Liver (tissue), 8 donors: ENCODE measurements at regions not wholly inside any gene's neighbourhood (a gene's known extent, or its start where the extent isn't known, plus 50 kb on each side); places are given as distances from the start of the nearest gene placed in this dataset.
A peak's percentile ranks its signal among the peaks of the same experiment; 100 is the strongest.

Experiments
- DNase-seq: peaks from one replicate; pipeline ENCODE4 v3.0.0-alpha.2; 2017; ENCODE audit warnings: low spot score
- H3K27ac ChIP-seq, 2 donors: one replicate each; pipeline ENCODE4 v1.7.0; 2013; ENCODE audit warnings: inconsistent platforms in 2 of 2, low read length in 2 of 2, control low read depth in 1 of 2, low read depth in 1 of 2, mild to moderate bottlenecking in 1 of 2
- H3K27me3 ChIP-seq, 4 donors: one replicate each; pipeline versions ENCODE4 v1.6.1 to v1.7.0; 2013; ENCODE audit warnings: low read length in 3 of 4, inconsistent platforms in 1 of 4, mild to moderate bottlenecking in 1 of 4, moderate library complexity in 1 of 4; ENCODE audit not compliant: control insufficient read depth in 4 of 4, insufficient read depth in 4 of 4
- H3K36me3 ChIP-seq, 4 donors: one replicate each; pipeline versions ENCODE4 v1.6.1 to v1.7.0; 2013; ENCODE audit warnings: low read length in 3 of 4, mild to moderate bottlenecking in 3 of 4, low read depth in 1 of 4, moderate library complexity in 1 of 4; ENCODE audit not compliant: control insufficient read depth in 4 of 4, insufficient read depth in 3 of 4
- H3K4me1 ChIP-seq, 4 donors: one replicate each; pipeline versions ENCODE4 v1.6.1 to v1.7.0; 2013; ENCODE audit warnings: low read length in 3 of 4, mild to moderate bottlenecking in 3 of 4, moderate library complexity in 1 of 4; ENCODE audit not compliant: control insufficient read depth in 4 of 4, insufficient read depth in 4 of 4
- H3K4me3 ChIP-seq, 3 donors: one replicate each; pipeline versions ENCODE4 v1.6.1 to v1.7.0; 2013; ENCODE audit warnings: low read length in 3 of 3, control low read depth in 1 of 3, low read depth in 1 of 3, mild to moderate bottlenecking in 1 of 3
- H3K9ac ChIP-seq, 2 donors: one replicate each; pipeline ENCODE4 v1.7.0; 2013; ENCODE audit warnings: low read length in 2 of 2, mild to moderate bottlenecking in 2 of 2, moderate library complexity in 2 of 2, control low read depth in 1 of 2, low read depth in 1 of 2
- H3K9me3 ChIP-seq, 4 donors: one replicate each; pipeline versions ENCODE4 v1.6.1 to v1.7.0; 2013; ENCODE audit warnings: low read length in 3 of 4; ENCODE audit not compliant: control insufficient read depth in 4 of 4
- ATF3 ChIP-seq: IDR thresholded peaks from 2 replicates; pipeline ENCODE4 v1.6.1; 2016; ENCODE audit warnings: antibody characterized with exemption
- CTCF ChIP-seq: fragments of 150-350 bp; IDR thresholded peaks from 2 replicates; pipeline ENCODE4 v1.5.1; 2017; ENCODE audit warnings: improper control_type of control experiment, low read depth, low read length; ENCODE audit not compliant: missing input control
- EGR1 ChIP-seq, 2 donors: IDR thresholded peaks; 2 replicates each; pipeline ENCODE4 v1.6.1; 2016 to 2018; ENCODE audit warnings: antibody characterized with exemption in 2 of 2, low read depth in 2 of 2
- FOXA1 ChIP-seq: IDR thresholded peaks from 2 replicates; pipeline ENCODE4 v1.6.1; 2016; ENCODE audit warnings: antibody characterized with exemption
- FOXA2 ChIP-seq: IDR thresholded peaks from 2 replicates; pipeline ENCODE4 v1.6.1; 2016; ENCODE audit warnings: antibody characterized with exemption
- HNF4A ChIP-seq, 2 donors: conservative IDR thresholded peaks; 2 replicates each; pipeline ENCODE4 v1.6.1; 2016; ENCODE audit warnings: antibody characterized with exemption in 2 of 2, mild to moderate bottlenecking in 2 of 2
- HNF4G ChIP-seq: IDR thresholded peaks from 2 replicates; pipeline ENCODE4 v1.6.1; 2016; ENCODE audit warnings: antibody characterized with exemption
- MAX ChIP-seq: IDR thresholded peaks from 2 replicates; pipeline ENCODE4 v1.6.1; 2016; ENCODE audit warnings: antibody characterized with exemption
- NR2F2 ChIP-seq: IDR thresholded peaks from 2 replicates; pipeline ENCODE4 v1.6.1; 2016; ENCODE audit warnings: antibody characterized with exemption
- RAD21 ChIP-seq, 2 donors: IDR thresholded peaks; 2 replicates each; pipeline ENCODE4 v1.6.1; 2016; ENCODE audit warnings: antibody characterized with exemption in 2 of 2, mild to moderate bottlenecking in 2 of 2
- REST ChIP-seq: IDR thresholded peaks from 2 replicates; pipeline ENCODE4 v1.6.1; 2016; ENCODE audit warnings: antibody characterized with exemption, mild to moderate bottlenecking
- RXRA ChIP-seq, 2 donors: IDR thresholded peaks; 2 replicates each; pipeline ENCODE4 v1.6.1; 2017 to 2018; ENCODE audit warnings: antibody characterized with exemption in 2 of 2, mild to moderate bottlenecking in 1 of 2
- SP1 ChIP-seq: IDR thresholded peaks from 2 replicates; pipeline ENCODE4 v1.6.1; 2018; ENCODE audit warnings: antibody characterized with exemption, mild to moderate bottlenecking
- TAF1 ChIP-seq: conservative IDR thresholded peaks from 2 replicates; pipeline ENCODE4 v1.6.1; 2016; ENCODE audit warnings: antibody characterized with exemption, mild to moderate bottlenecking
- YY1 ChIP-seq: IDR thresholded peaks from 2 replicates; pipeline ENCODE4 v1.6.1; 2016; ENCODE audit warnings: antibody characterized with exemption, mild to moderate bottlenecking
- ZBTB33 ChIP-seq: IDR thresholded peaks from 2 replicates; pipeline ENCODE4 v1.6.1; 2016; ENCODE audit warnings: antibody characterized with exemption
- WGBS: extraction: QIAGEN DNeasy Blood & Tissue Kit; methylation state at CpG from one replicate; pipeline ENCODE4 v1.1.7; 2013; 5-methylcytosine and 5-hydroxymethylcytosine counted together
- donor health status: healthy.
- donor health status: healthy.
- donor health status: healthy.
- donor health status: healthy.
- donor health status: healthy.

- no peaks in the 10 kb centered on the region for H3K9me3 ChIP-seq
- H3K27ac ChIP-seq: no peak overlapping the region
- no peaks in the 10 kb centered on the region for H3K27me3 ChIP-seq
- TF ChIP-seq YY1 (no peak), HNF4A (conservative IDR thresholded peaks at IDR 0.05) (peak in 1 of 2 donors; percentile 37)
- H3K9ac ChIP-seq: no peak overlapping the region
- H3K36me3 ChIP-seq: no peaks in the 10 kb centered on the region
- H3K4me1 ChIP-seq: no peaks in the 10 kb centered on the region
- no peak for DNase-seq
- no peak overlapping the region for H3K4me3 ChIP-seq
These were observed 503.8 kb downstream of the TFAP2B start for GRCh38 chr6:51322505-51322904.

- H3K27me3 ChIP-seq: no peaks in the 10 kb centered on the region
- no peaks in the 10 kb centered on the region for H3K9me3 ChIP-seq
- H3K4me3 ChIP-seq: no peak overlapping the region
- H3K36me3 ChIP-seq: no peaks in the 10 kb centered on the region
- H3K4me1 ChIP-seq: no peaks in the 10 kb centered on the region
- TF ChIP-seq FOXA1 (no peak), ATF3 (no peak), CTCF (no peak), SP1 (no peak), NR2F2 (no peak), MAX (no peak)
- no peak overlapping the region for H3K9ac ChIP-seq
- no peak overlapping the region for H3K27ac ChIP-seq
- WGBS: 35% methylated on average over 1 of the region's 1 CpG
- DNase-seq: no peak
These were observed 504.4 kb downstream of the TFAP2B start for GRCh38 chr6:51323056-51323455.

GRCh38 chr6:51330971-51331370 lies 512.3 kb downstream of the TFAP2B start:
- Histone ChIP-seq H3K4me1 (peaks cover 0 to 10% (median 5%) of the 10 kb centered on the region in 4 donors), H3K9me3 (no peaks in the 10 kb centered on the region), H3K9ac (no peak overlapping the region), H3K36me3 (no peaks in the 10 kb centered on the region), H3K27me3 (no peaks in the 10 kb centered on the region), H3K4me3 (no peak overlapping the region), H3K27ac (no peak overlapping the region)
- WGBS: 93% methylated on average over 1 of the region's 1 CpG
- TF ChIP-seq RXRA (IDR thresholded peaks at IDR 0.05) (no peak), ZBTB33 (no peak), RAD21 (IDR thresholded peaks at IDR 0.05) (no peak), REST (no peak), SP1 (no peak), CTCF (no peak), NR2F2 (no peak), YY1 (no peak), TAF1 (no peak), HNF4G (no peak), ATF3 (no peak), EGR1 (IDR thresholded peaks at IDR 0.05; ENCODE audit: low read depth in 2 of 2) (no peak), HNF4A (conservative IDR thresholded peaks at IDR 0.05) (no peak), FOXA2 (no peak), MAX (no peak)
- no peak for DNase-seq
